ENCODE measurements at regions not wholly inside any gene's neighbourhood (a gene's known extent, or its start where the extent isn't known, plus 50 kb on each side); places are given as distances from the start of the nearest gene placed in this dataset.
"Not testable (repeated sequence)": the region's sequence is repeated elsewhere in the genome, so short reads cannot be mapped to it uniquely, and the experiment has no call there.

GRCh38 chr5:112532654-112533360, 113.7 kb upstream of the EPB41L4A start:
- DNase-seq (ENCODE audit: low spot score) = no peak
- no peaks in the 10 kb centered on the region for H3K27me3 ChIP-seq
- no peak overlapping the region for H3K4me3 ChIP-seq
- no peak overlapping the region for H3K27ac ChIP-seq
- H3K9me3 ChIP-seq = no peaks in the 10 kb centered on the region
- TF ChIP-seq, protein P1, sequence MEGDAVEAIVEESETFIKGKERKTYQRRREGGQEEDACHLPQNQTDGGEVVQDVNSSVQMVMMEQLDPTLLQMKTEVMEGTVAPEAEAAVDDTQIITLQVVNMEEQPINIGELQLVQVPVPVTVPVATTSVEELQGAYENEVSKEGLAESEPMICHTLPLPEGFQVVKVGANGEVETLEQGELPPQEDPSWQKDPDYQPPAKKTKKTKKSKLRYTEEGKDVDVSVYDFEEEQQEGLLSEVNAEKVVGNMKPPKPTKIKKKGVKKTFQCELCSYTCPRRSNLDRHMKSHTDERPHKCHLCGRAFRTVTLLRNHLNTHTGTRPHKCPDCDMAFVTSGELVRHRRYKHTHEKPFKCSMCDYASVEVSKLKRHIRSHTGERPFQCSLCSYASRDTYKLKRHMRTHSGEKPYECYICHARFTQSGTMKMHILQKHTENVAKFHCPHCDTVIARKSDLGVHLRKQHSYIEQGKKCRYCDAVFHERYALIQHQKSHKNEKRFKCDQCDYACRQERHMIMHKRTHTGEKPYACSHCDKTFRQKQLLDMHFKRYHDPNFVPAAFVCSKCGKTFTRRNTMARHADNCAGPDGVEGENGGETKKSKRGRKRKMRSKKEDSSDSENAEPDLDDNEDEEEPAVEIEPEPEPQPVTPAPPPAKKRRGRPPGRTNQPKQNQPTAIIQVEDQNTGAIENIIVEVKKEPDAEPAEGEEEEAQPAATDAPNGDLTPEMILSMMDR (IDR thresholded peaks at IDR 0.05) = no peak
- H3K4me1 ChIP-seq = no peaks in the 10 kb centered on the region
- H3K36me3 ChIP-seq = no peaks in the 10 kb centered on the region

DNA sequence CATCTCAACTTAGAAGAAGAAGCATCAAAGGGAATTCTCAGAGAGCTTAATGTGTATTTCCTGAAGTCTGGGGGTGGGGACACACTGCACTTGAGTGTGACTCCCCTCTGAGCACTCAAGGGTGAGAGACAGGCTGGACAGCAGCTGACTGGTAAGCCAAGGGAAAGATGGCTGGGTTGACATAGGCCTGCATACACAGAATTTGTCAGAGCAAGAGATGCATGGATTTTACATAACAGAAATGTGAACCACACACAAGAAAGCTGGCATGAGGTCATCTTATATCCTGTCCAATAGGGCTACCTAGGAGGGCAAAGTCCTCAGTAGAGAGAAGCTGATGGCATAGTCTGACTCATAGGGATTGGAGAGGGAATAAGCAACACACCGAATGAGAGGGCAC, 114.3 kb upstream of the EPB41L4A start:
- Histone ChIP-seq H3K27me3 (no peaks in the 10 kb centered on the region), H3K36me3 (no peaks in the 10 kb centered on the region), H3K4me3 (no peak overlapping the region), H3K4me1 (no peaks in the 10 kb centered on the region), H3K9me3 (no peaks in the 10 kb centered on the region), H3K27ac (no peak overlapping the region)
- TF ChIP-seq, protein P1 (IDR thresholded peaks at IDR 0.05) = no peak
- DNase-seq (ENCODE audit: low spot score) = no peak

- no peak for DNase-seq (ENCODE audit: low spot score)
- Histone ChIP-seq H3K9me3 (no peaks in the 10 kb centered on the region), H3K4me3 (no peak overlapping the region), H3K27ac (no peak overlapping the region), H3K27me3 (no peaks in the 10 kb centered on the region), H3K36me3 (no peaks in the 10 kb centered on the region), H3K4me1 (no peaks in the 10 kb centered on the region)
- TF ChIP-seq, protein P1 (IDR thresholded peaks at IDR 0.05) = no peak
Measured at GRCh38 chr5:112534067-112534583, 115.0 kb upstream of the EPB41L4A start.

- Histone ChIP-seq H3K27me3 (no peaks in the 10 kb centered on the region), H3K27ac (no peak overlapping the region), H3K4me1 (no peaks in the 10 kb centered on the region), H3K9me3 (no peaks in the 10 kb centered on the region), H3K4me3 (no peak overlapping the region), H3K36me3 (no peaks in the 10 kb centered on the region)
- TF ChIP-seq, protein P1 (IDR thresholded peaks at IDR 0.05) = no peak
- DNase-seq (ENCODE audit: low spot score) = no peak
Measured at GRCh38 chr5:112534611-112535255, 115.7 kb upstream of the EPB41L4A start.

DNA sequence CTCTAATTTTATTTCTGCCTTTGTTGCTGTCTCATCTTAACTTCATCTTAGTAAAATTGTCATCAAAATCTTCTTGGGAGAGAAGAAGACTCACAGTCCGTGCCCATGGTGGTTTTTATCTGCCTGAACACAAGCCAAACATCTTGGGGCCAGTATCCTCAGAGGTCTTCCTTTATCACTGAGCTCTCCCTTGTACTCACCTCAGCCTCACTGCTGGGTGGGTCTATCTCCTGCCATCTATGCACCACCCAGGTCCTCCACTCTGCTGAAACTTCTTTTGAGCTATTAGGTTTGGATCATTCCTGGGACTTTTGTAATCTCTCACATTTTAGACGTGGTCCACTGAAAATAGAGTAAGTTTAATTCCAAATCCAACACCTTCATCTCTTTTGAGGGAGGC, 116.3 kb upstream of the EPB41L4A start:
- Histone ChIP-seq H3K27me3 (no peaks in the 10 kb centered on the region), H3K4me3 (no peak overlapping the region), H3K4me1 (no peaks in the 10 kb centered on the region), H3K27ac (no peak overlapping the region), H3K36me3 (no peaks in the 10 kb centered on the region), H3K9me3 (no peaks in the 10 kb centered on the region)
- TF ChIP-seq, protein P1 (IDR thresholded peaks at IDR 0.05) = no peak
- no peak for DNase-seq (ENCODE audit: low spot score)

DNA sequence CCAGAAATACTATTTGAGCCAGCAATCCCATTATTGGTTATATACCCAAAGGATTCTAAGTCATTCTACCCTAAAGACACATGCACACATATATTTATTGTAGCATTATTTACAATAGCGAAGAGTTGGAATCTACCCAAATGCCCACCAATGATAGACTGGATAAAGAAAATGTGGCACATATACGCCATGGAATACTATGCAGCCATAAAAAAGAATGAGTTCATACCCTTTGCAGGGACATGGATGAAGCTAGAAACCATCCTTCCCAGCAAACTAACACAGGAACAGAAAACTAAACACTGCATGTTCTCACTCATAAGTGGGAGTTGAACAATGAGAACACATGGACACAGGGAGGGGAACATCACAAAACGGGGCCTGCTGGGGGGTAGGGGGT, 125.5 kb upstream of the EPB41L4A start:
- not testable (repeated sequence) for H3K9me3 ChIP-seq; H3K27me3 ChIP-seq; H3K4me3 ChIP-seq; H3K36me3 ChIP-seq; H3K27ac ChIP-seq; DNase-seq (ENCODE audit: low spot score)
- peaks cover 0 to 15% of the 10 kb centered on the region in 2 donors for H3K4me1 ChIP-seq
